DND-41 (cell line): ENCODE measurements at regions not wholly inside any gene's neighbourhood (a gene's known extent, or its start where the extent isn't known, plus 50 kb on each side); places are given as distances from the start of the nearest gene placed in this dataset.

Experiments used
- ATAC-seq: fragments of 200-7000 bp; cut with Tn5 transposase; 3 replicates; pipeline ENCODE4 v1.9.1; 2021; ENCODE audit warnings: low read depth; ENCODE audit not compliant: insufficient read depth
- DNase-seq: peaks from one replicate; pipeline ENCODE4 v3.0.0-alpha.2; 2020
- H2AFZ ChIP-seq: 2 replicates; pipeline ENCODE4 v1.6.0; 2012; ENCODE audit warnings: low read depth, low read length
- H3K27ac ChIP-seq: 2 replicates; pipeline ENCODE4 v1.5.1; 2012; ENCODE audit warnings: low read length, inconsistent platforms
- H3K27me3 ChIP-seq: fragments of 200-600 bp; sonication (generic); 2 replicates; pipeline ENCODE4 v1.6.0; 2012; ENCODE audit warnings: low read length, mild to moderate bottlenecking, inconsistent platforms; ENCODE audit not compliant: insufficient read depth, poor library complexity
- H3K36me3 ChIP-seq: 2 replicates; pipeline ENCODE4 v1.5.1; 2012; ENCODE audit warnings: low read length, inconsistent platforms; ENCODE audit not compliant: insufficient read depth
- H3K4me1 ChIP-seq: 2 replicates; pipeline ENCODE4 v1.5.1; 2012; ENCODE audit warnings: mild to moderate bottlenecking, low read length; ENCODE audit not compliant: insufficient read depth
- H3K4me2 ChIP-seq: 2 replicates; pipeline ENCODE4 v1.6.0; 2012; ENCODE audit warnings: mild to moderate bottlenecking, moderate library complexity, low read length, inconsistent platforms; ENCODE audit not compliant: insufficient read depth
- H3K4me3 ChIP-seq, 2 experiments: fragments of 200-600 bp in 1 of 2; shearing (Covaris generic) in 1 of 2; 2 replicates each; pipeline ENCODE4 v1.5.1; 2012 to 2016; ENCODE audit warnings: inconsistent platforms in 2 of 2, low read length in 2 of 2, mild to moderate bottlenecking in 2 of 2, low read depth in 1 of 2, moderate library complexity in 1 of 2
- H3K79me2 ChIP-seq: 2 replicates; pipeline ENCODE4 v1.6.0; 2012; ENCODE audit warnings: low read length, inconsistent platforms; ENCODE audit not compliant: insufficient read depth
- H3K9ac ChIP-seq: 2 replicates; pipeline ENCODE4 v1.6.0; 2012; ENCODE audit warnings: low read depth, mild to moderate bottlenecking, inconsistent platforms, low read length, moderate library complexity
- H3K9me3 ChIP-seq: 2 replicates; pipeline ENCODE4 v1.5.1; 2012; ENCODE audit warnings: low read length, moderate library complexity, mild to moderate bottlenecking, inconsistent platforms; ENCODE audit not compliant: insufficient read depth, severe bottlenecking
- H4K20me1 ChIP-seq: 2 replicates; pipeline ENCODE4 v1.6.0; 2012; ENCODE audit warnings: low read length; ENCODE audit not compliant: insufficient read depth
- CTCF ChIP-seq: IDR thresholded peaks from 2 replicates; pipeline ENCODE4 v1.5.1; 2012; ENCODE audit warnings: borderline replicate concordance, low read length, moderate library complexity, mild to moderate bottlenecking; ENCODE audit not compliant: poor library complexity, severe bottlenecking; ENCODE audit errors: extremely low read depth
- EZH2 ChIP-seq: IDR thresholded peaks from 3 replicates; pipeline ENCODE4 v1.6.1; 2012; ENCODE audit warnings: borderline replicate concordance, low read depth, mild to moderate bottlenecking, moderate library complexity, low read length, inconsistent platforms; ENCODE audit not compliant: severe bottlenecking

- H4K20me1 ChIP-seq, result no peaks in the 10 kb centered on the region
- H3K79me2 ChIP-seq, result no peaks in the 10 kb centered on the region
- TF ChIP-seq CTCF (no peak), EZH2 (no peak)
- DNase-seq (no peak), ATAC-seq (no peak)
- H3K4me3 ChIP-seq, result no peak overlapping the region
- no peaks in the 10 kb centered on the region for H3K27me3 ChIP-seq
- no peak overlapping the region for H3K4me2 ChIP-seq
- H3K27ac ChIP-seq, result no peak overlapping the region
- no peaks in the 10 kb centered on the region for H3K9me3 ChIP-seq
- no peaks in the 10 kb centered on the region for H3K36me3 ChIP-seq
- no peak overlapping the region for H3K9ac ChIP-seq
- no peaks in the 10 kb centered on the region for H3K4me1 ChIP-seq
- no peak overlapping the region for H2AFZ ChIP-seq
Observed at GRCh38 chr9:81787747-81788632, 98.6 kb upstream of the TLE1 start.

GRCh38 chr9:81789721-81790120, 100.4 kb upstream of the TLE1 start:
- Histone ChIP-seq H3K9ac (no peak overlapping the region), H2AFZ (no peak overlapping the region)
- no peak for ATAC-seq

GRCh38 chr9:81790166-81790565, 100.8 kb upstream of the TLE1 start:
- no peak for TF ChIP-seq EZH2
- TF ChIP-seq CTCF, result no peak
- Histone ChIP-seq H3K9ac (no peak overlapping the region), H3K4me2 (no peak overlapping the region), H3K36me3 (no peaks in the 10 kb centered on the region), H3K4me3 (no peak overlapping the region), H2AFZ (no peak overlapping the region), H4K20me1 (no peaks in the 10 kb centered on the region), H3K4me1 (no peaks in the 10 kb centered on the region), H3K79me2 (no peaks in the 10 kb centered on the region), H3K9me3 (no peaks in the 10 kb centered on the region), H3K27me3 (no peaks in the 10 kb centered on the region), H3K27ac (no peak overlapping the region)
- DNase-seq (no peak), ATAC-seq (no peak)

More at GRCh38 chr9:81789721-81790120, 100.4 kb upstream of the TLE1 start:
- Histone ChIP-seq H3K9me3 (no peaks in the 10 kb centered on the region), H3K27ac (no peak overlapping the region), H3K4me2 (no peak overlapping the region), H3K4me3 (no peak overlapping the region), H3K36me3 (no peaks in the 10 kb centered on the region), H3K79me2 (no peaks in the 10 kb centered on the region), H4K20me1 (no peaks in the 10 kb centered on the region), H3K4me1 (no peaks in the 10 kb centered on the region), H3K27me3 (no peaks in the 10 kb centered on the region)
- no peak for DNase-seq
- TF ChIP-seq EZH2 (no peak), CTCF (no peak)

GRCh38 chr9:81791076-81791475, 101.7 kb upstream of the TLE1 start:
- Histone ChIP-seq H3K27ac (no peak overlapping the region), H3K27me3 (no peaks in the 10 kb centered on the region), H3K4me3 (no peak overlapping the region), H3K9me3 (no peaks in the 10 kb centered on the region), H3K79me2 (no peaks in the 10 kb centered on the region), H3K4me2 (no peak overlapping the region), H3K36me3 (no peaks in the 10 kb centered on the region), H2AFZ (no peak overlapping the region), H3K9ac (no peak overlapping the region), H3K4me1 (no peaks in the 10 kb centered on the region), H4K20me1 (no peaks in the 10 kb centered on the region)
- no peak for ATAC-seq
- DNase-seq, result no peak
- TF ChIP-seq EZH2 (no peak), CTCF (no peak)
